C1 segment of cervical spinal cord (tissue), 14 donors: ENCODE measurements at regions not wholly inside any gene's neighbourhood (a gene's known extent, or its start where the extent isn't known, plus 50 kb on each side); places are given as distances from the start of the nearest gene placed in this dataset.
"Not testable (repeated sequence)": the region's sequence is repeated elsewhere in the genome, so short reads cannot be mapped to it uniquely, and the experiment has no call there.

Experiments used
- DNase-seq, 14 donors: peaks; one replicate each; lab custom pipeline; 2025; lab: John Stamatoyannopoulos, UW

DNA sequence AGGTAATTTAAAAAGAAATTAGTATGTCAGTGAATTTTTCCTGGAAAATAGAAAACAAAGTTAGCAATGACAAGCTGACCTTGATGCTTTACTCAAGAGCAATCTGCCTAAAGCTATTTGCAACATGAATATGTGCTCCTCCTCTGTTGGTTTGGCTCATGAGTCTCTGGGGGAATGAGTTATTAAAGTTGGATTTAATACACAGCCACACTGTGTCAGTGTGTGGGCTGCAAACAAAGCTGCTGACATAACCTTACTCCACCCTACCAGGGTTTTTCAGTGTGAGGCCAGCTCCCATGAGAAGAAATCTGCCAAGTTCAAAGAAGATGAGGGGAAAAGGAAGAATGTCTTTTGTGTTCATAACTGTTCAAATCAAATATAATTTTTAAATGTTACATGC is 280.5 kb downstream of the TLL1 start:
- no peak for DNase-seq

DNA sequence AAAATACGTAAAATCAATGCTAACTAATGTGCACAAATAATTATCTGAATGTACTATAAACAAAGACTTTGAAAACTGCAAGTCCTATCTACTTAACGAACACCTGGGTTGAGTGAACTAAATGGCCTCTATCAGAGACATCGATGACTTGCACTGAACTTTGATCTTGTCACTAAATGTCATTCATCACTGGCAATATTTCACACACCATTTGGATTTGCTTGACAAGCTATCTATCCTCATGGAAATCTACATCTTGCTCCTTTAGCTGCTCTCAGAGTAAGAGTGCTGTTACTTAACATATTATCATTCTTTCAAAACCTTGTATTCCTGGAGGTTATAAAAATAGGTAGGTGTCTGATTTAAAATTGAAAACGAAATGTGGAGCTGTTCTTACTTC is 289.3 kb downstream of the TLL1 start:
- no peak for DNase-seq

DNA sequence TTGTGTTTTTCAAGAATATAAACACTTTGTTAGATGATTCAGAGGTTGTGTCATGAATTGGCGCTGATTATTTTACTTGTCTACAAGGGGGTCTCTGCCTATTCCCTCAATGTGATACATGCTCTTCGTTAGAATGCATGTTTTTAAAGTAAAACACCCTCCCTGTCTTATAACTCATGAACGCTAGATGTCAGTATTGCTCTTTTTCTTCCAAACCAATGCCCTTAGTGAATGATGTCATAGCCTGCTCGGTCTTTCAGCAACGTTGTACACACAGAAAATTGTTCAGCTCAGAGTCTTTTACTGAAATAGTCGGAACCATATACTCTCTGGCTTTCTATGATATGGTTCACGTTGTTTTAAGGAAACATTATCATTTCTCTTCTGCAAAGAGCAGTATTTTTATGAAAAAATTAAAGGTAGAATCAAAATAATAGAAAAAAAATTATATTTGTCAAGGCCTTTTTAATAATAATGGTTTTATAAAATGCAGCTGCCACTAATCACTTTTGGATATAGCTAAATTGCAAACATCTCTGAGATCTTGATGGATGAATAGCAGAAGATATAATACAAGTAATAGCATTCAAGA is 292.9 kb downstream of the TLL1 start:
- DNase-seq: peak in 2 of 14 donors; percentile 1 to 56

DNA sequence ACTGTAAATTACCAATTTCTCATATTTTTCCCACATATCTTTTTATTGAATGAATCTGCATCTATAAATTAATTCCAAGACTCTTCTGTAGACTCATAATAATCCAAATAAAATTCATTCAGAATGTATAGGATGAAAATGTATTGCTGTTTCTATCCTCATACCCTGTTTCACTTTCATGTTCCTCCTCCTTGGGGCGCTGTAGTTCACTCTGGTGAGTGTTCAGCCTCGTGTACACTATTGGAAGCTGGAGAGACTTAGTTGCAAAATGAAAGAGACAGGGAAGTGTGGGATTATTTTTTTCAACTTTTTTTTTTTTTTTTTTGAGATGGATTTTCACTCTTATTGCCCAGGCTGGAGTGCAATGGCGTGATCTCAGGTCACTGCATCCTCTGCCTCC is 296.1 kb downstream of the TLL1 start:
- DNase-seq: peak in 1 of 14 donors; percentile 0

DNA sequence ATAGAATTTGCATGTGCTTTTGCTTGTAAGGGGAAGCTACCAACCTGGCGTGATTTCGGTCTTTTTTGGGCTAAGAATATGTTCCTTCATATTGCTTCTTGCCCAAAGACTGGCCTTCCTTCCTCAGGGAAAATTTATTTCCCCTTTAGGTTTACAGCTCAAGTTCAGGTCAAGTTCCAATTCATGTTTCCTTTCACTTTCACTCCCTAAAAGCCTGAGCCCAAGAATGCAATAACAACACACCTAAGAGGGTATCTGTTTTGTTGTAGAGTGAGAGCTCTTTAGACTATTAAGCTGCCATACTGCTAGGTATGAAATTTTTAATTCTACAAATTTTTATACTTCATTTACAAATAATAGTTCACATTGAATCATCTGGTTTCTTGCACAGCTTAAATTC is 299.6 kb downstream of the TLL1 start:
- DNase-seq: no peak

DNA sequence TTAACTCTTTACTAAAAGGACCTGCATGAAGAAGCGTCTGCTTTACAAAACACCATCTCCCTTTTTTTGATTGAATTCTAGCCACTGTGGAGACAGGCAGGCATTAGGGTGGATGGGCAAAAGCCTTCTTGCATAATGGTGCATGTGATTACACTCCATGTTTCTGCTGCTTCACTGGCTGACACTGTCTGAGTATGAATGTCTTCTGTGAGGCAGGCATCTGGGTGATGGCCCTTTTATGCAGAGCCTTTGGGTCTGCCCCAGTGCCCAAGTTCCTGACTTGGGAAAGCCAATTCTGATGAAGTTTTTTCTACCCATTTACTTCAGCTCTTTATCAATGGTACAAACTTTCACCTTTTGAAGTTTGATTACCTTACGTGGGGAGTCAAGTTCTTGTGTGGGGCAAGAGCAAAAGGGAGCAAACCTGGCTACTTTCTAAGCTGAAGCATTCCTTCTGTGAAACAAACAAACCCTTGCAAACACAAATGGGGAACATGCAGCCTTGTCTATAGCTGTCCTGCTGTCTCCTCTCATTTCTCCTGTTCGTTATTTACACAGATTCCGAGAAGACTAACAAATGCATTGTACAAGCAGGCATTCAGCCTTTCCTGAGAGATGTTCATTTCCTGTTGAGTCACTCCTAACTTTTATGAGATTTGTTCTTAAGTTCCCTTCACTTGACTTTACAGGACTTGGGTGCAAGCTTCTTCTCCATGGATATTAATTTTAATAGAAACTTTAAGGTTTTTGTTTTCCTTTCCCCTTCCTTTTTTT is 301.9 kb downstream of the TLL1 start:
- no peak for DNase-seq

DNA sequence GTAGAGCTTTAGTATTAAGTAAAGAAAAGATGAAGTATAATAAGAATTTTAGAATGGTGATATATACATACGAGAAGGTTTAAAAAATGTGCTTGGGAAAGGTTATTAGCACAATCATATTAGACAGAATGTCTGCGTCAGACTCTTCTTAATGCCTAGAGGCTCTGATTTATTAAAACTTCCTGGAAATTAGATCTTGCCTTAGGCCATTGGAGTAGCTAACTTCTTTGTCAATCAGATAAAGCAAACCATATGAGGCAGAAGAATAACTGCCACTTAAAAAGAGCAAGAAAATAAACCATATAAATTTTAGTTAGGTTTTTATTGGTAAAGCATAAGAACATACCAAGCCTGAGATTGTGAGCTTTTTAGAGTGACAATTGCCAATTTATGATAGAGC is 309.1 kb downstream of the TLL1 start:
- DNase-seq: no peak

DNA sequence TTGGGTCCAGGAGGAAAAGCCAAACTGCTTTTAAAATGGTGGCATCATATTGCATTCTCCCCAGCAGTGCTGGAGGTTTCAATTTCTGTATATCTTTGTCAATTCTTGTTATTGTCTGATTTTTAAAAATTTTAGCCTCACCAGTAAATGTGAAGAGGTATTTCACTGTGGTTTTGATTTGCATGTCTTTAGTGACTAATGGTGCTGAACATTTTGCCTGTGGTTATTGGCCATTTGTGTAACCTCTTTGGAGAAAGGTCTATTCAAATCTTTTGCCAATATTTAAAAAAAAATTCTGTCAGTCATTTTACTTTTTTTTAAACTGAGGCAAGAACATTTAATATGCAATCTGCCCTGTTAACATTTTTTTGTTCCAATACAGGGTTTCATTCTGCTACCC is 322.1 kb downstream of the TLL1 start:
- no peak for DNase-seq

DNA sequence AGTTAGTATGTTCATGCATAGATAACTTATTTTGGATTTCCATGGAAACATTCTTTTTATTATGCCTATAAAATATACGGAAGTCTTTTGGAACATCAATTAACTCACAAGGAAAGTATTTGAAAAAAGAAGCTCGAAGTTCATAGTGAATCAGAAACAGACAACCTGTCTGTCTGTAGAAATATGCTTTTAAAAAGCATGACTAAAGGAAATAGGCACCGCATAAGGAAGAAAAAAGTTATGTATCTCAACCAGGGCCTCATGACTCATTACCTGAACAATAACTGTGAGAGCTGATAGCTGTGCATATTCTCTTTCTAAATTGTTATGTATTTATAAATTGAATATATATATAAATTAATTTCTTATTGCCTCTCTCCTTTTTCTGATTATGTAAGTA is 324.1 kb downstream of the TLL1 start:
- DNase-seq: no peak

DNA sequence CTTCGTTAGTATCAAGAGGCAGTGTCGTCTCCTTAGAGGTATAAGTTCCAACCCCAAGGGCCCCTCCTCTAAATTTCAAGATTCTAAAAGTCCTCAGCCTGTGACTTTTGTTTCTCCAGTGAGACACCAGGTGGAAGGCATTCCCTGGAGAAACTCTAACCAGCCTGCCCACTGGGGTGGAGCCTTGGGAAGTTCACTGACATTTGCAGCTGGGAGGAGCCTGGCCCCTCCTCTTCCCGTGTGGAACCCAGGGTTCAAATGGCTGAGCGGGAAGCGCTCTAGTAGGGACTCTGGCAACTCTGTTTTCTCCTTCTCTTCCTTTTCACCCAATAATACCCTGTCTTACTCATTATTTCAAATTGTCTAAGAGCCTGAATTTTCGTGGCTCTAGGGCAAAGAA is 325.0 kb downstream of the TLL1 start:
- DNase-seq: no peak

DNA sequence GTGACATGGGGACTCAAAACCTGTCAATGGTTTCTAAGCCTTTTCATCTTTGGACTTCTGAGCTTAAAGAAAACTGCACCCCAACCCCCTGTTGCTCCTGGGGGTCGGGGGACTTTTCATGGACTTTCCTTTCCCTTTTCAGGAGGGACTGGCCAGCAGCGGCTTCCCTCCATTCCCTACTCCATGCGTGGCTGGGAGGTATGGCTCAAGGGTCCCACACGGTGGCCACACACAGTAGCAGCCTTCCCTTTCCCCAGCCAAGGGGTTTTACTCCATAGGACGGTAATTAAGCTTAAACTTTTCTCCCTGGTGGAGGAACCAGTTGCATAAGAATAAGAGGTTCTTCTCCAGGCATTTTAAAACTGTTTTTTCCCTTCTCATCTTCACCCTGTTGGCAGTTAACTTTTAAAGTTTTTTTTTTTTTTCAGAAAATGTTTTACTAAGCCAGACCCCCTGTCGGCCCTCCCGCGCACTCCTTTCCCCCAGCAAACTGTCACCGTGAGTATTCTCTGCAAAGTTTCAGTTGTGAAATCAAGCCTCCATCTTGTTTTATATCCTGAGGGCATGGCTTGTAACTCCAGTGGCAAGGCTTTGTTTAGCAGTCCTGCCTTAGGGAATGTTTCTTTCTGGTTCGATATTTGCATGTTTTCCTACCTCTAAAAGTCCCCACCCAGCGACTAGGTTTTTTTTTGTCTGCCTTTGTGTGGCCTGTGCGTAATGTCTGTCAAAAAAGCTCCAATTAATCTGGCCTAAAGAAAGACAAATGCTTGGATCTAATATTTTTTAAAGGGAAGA is 325.7 kb downstream of the TLL1 start:
- DNase-seq: no peak

DNA sequence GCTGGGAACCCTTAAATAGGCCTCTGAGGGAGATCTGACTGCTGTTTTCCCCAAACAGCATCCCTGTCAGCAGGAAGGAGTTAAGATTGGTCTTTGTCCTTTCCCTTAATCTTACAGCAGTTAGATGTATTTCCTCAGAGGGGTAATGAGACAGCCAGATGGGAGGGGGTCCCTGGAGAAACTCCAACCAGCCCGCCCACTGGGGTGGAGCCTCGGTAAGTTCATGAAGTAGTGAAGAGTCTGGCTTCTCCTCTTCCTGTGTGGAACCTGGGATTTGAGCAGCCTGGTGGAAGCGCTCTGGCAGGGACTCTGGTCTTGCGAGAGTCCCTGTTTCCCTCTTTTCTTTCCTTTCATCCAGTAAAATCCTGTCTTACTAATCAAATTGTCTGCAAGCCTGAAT is 330.0 kb downstream of the TLL1 start:
- DNase-seq: no peak

DNA sequence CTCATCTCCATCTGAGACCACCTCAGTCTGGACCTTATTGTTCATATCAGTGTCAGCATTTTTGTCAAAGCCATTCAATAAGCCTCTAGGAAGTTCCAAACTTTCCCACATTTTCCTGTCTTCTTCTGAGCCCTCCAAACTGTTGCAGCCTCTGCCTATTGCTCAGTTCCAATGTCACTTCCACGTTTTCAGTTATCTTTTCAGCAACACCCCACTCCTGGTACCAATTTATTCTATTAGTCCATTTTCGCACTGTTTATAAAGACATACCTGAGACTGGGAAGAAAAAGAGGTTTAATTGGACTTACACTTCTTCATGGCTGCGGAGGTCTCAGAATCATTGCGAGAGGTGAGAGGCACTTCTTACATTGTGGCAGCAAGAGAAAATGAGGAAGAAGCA is 339.3 kb downstream of the TLL1 start:
- not testable (repeated sequence) for DNase-seq

DNA sequence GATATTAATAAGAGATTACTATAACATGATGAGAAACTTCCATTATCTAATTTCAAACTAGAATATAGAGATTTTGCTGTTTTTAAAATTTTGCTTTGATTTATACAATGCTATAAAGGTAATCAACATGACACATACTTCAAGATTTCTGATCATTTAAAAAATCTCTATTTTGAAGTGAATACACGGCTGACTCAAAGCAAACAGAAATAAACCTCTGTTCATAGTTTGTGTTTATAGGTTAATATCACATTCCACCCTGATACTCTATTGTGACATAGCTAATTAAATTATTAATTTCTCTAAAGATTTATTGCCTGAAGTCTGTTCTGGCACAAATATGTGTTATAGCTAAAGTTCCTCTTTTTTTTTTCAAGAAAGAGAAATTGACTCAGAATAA is 349.2 kb downstream of the TLL1 start:
- DNase-seq: no peak

DNA sequence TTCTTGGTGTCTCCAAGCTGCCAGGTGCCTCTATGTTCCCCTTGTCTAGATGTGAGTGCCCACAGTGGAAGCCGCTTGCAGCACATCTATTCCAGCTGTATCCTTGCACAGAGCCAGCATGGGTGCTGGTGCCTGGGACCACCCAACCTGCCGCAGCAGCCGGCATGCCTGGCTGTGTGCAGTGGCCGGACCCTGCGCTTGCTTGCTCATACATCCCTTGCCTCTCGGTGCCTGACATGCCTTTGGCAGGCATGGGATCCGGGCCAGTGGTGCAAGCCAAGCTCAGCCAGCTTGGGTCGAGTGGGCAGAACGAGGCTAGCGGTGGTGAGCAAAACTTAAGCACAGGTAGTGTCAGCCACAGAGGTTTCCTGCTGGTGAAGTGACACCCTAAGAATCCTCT is 355.1 kb downstream of the TLL1 start:
- DNase-seq: no peak

DNA sequence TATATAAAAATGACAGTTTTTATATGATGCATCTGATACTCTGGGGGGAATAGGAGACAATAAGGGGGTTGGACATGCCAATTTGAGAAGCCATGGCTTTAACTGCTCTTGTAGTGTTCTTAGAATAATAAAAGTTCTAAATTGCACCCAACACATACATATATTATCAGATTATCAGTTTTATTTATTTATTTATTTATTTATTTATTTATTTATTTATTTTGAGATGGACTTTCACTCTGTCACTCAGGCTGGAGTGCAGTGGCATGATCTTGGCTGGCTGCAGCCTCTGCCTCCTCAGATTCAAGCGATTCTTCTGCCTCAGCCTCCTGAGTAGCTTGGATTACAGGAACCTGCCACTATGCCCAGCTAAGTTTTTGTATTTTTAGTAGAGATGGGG is 356.8 kb downstream of the TLL1 start:
- no peak for DNase-seq

DNA sequence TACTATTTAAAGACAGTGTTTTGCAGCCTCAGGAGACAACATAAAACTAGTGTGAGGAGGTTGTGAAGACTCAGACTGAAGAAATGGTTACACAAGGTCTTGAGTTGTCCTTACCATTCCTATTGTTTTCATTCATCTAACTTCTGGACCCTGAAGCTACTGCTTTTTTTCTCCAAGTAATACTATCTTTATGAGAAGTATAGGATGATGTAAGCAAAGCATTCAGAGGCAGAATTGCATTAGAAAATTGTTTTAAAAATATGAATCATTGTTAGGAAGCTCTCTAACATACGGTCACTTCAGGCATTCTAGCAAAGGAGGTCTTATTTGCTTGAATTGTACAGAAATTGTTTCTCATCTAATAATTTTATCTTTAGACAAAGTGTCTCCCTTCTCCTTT is 357.8 kb downstream of the TLL1 start:
- DNase-seq: no peak

DNA sequence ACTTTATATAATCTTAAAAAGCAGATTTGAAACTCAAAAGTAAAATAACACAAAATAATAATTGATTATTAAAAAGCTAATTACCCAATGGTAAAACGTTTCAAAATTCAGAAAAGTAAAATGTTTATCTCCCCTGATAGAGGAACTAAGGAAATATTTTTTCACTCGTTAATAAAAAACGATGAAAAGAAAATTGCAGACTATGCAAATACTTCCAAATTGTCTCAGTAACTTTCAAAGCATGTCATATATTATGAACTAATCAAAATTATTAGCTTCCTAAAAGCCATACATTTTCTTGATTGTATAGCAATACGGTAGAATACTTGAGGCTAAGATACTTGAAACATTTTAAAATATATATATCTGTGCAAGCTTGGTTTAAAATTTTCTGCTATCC is 366.3 kb downstream of the TLL1 start:
- no peak for DNase-seq

DNA sequence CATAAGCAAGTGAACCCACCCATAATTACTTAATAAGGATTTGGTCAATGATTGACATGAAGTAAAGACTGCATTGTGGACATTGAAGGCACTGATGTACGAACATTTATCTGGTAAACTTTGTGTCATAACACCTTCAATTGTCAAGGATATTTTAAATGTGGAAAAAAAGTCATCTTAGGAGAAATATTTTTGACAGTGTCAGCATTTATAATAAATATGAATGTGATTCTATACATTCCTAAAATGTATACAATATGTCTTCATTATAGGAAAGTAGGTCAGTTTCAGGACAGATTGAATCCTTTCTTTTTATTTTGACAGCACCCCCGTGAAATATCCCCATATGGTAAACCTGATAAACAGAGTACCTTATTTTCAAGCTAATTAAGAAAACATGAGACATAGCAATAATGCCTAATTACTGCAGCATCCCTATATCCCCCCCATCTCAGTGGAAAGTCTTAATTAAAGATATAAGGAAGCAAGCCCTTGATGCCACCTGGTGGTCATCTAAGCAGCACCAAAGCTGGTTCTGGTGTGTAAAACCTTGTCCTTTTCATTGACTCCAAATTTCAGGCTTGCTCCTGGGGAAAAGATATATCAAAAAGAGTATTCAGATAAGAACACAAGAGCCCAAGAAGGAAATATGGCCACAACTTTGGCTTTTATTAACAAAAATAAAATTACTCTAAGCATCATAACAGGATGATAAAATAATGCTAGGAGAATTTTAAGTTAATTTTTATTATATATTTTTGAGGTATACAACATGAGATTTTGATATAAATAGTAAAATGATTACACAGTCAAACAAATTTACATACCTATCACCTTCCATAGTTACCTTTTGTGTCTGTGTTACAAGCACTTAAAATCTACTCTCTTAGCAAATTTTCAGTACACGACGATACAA is 379.7 kb downstream of the TLL1 start:
- peak in 1 of 14 donors; percentile 4 for DNase-seq

DNA sequence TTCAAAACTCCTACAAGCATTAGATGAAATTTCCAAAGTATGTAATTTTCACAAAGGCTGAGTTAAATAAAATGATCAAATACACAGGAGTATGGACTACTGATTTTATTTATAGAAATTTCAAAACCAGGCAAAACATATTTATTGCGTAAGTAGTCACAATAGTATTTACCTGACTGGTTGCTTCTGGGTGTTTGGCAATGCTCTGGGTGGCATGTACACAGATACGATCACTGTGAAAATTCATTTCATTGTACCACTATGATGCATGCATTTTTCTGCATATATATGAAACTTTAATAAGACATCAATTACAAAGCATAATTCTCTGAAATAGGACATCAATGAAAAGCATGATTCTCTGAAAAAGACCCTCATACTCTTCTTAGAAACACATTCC is 384.2 kb downstream of the TLL1 start:
- DNase-seq: no peak

DNA sequence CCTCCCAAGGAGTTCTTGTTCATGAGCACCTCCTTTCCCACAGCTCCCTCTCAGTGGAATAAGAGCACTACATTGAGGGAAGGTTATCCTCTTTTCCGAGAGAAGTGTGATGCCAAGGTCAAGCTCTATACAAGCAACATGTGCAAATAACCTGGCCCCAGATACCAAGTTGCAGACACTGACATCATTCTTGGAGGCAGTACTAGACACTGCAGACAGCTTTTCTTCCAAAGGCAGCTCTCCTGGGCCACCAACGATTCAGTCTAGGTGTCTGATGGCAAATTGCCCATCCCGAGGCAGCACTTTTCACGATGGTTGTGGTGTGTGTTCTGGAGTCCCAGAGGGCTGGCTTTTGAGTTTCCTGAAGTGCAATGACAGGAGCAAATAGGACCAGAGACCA is 384.9 kb downstream of the TLL1 start:
- peak in 1 of 14 donors; percentile 2 for DNase-seq

DNA sequence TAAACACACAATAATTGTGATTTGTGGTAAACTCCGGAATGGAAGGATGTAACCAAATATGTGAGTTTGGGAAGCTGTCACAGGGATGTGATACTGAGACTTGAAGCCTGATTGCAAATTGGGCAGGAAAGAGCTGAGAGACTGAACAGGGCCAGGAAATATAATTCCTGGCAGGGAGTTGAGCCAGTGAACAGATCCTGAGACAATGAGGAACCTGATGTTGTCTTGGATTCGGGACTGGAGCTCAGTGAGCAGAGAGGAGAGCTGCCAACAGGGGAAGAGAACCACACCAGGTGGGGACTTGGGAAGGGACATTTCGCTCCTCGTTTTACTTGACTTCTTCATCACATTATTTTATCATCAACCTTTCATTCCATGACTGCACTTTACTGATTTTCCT is 386.0 kb downstream of the TLL1 start:
- peak in 1 of 14 donors; percentile 70 for DNase-seq
